H9 (cell line): ENCODE measurements at regions not wholly inside any gene's neighbourhood (a gene's known extent, or its start where the extent isn't known, plus 50 kb on each side); places are given as distances from the start of the nearest gene placed in this dataset.

Source experiments
- DNase-seq: peaks from one replicate; pipeline ENCODE4 v3.0.0-alpha.2; 2017
- H2AFZ ChIP-seq: one replicate; pipeline ENCODE4 v1.6.1; 2013; ENCODE audit warnings: mild to moderate bottlenecking, low read length, control low read depth, moderate library complexity
- H2AK5ac ChIP-seq: 2 replicates; pipeline ENCODE4 v1.6.1; 2013; ENCODE audit warnings: low read length, control low read depth, mixed read lengths; ENCODE audit not compliant: insufficient read length
- H2BK120ac ChIP-seq: one replicate; pipeline ENCODE4 v1.6.1; 2013; ENCODE audit warnings: low read depth, mild to moderate bottlenecking, low read length, control low read depth, inconsistent platforms; ENCODE audit not compliant: poor library complexity, severe bottlenecking
- H2BK12ac ChIP-seq: 2 replicates; pipeline ENCODE4 v1.6.1; 2013; ENCODE audit warnings: low read length, control low read depth, mixed read lengths, low read depth; ENCODE audit not compliant: insufficient read length
- H2BK15ac ChIP-seq: 2 replicates; pipeline ENCODE4 v1.6.1; 2013; ENCODE audit warnings: low read depth, low read length, control low read depth
- H2BK20ac ChIP-seq: one replicate; pipeline ENCODE4 v1.6.1; 2013; ENCODE audit warnings: low read depth, mild to moderate bottlenecking, low read length, control low read depth, inconsistent platforms; ENCODE audit not compliant: poor library complexity, severe bottlenecking
- H2BK5ac ChIP-seq: 2 replicates; pipeline ENCODE4 v1.6.1; 2013; ENCODE audit warnings: low read length, control low read depth, mixed read lengths; ENCODE audit not compliant: insufficient read length
- H3K14ac ChIP-seq: 2 replicates; pipeline ENCODE4 v1.6.1; 2013; ENCODE audit warnings: low read length, control low read depth; ENCODE audit not compliant: insufficient read depth
- H3K18ac ChIP-seq: 2 replicates; pipeline ENCODE4 v1.6.1; 2013; ENCODE audit warnings: low read depth, mild to moderate bottlenecking, mixed read lengths, low read length, control low read depth; ENCODE audit not compliant: insufficient read length
- H3K23ac ChIP-seq: 2 replicates; pipeline ENCODE4 v1.6.1; 2013; ENCODE audit warnings: low read length, control low read depth, mixed read lengths, low read depth; ENCODE audit not compliant: insufficient read length
- H3K23me2 ChIP-seq: 2 replicates; pipeline ENCODE4 v1.6.1; 2013; ENCODE audit warnings: low read depth, mild to moderate bottlenecking, mixed read lengths, low read length, control low read depth; ENCODE audit not compliant: insufficient read length, poor library complexity, severe bottlenecking
- H3K27ac ChIP-seq: 2 replicates; pipeline ENCODE4 v1.5.1; 2013; ENCODE audit warnings: low read length, control low read depth, mixed read lengths, low read depth; ENCODE audit not compliant: insufficient read length
- H3K27me3 ChIP-seq: 2 replicates; pipeline ENCODE4 v1.6.1; 2013; ENCODE audit warnings: low read length, control low read depth, inconsistent platforms; ENCODE audit not compliant: insufficient read depth
- H3K4ac ChIP-seq: 2 replicates; pipeline ENCODE4 v1.6.1; 2013; ENCODE audit warnings: low read depth, mild to moderate bottlenecking, control low read depth, inconsistent platforms, low read length, moderate library complexity
- H3K4me1 ChIP-seq: 2 replicates; pipeline ENCODE4 v1.6.1; 2013; ENCODE audit warnings: low read length, control low read depth, inconsistent platforms; ENCODE audit not compliant: insufficient read depth
- H3K4me2 ChIP-seq: 2 replicates; pipeline ENCODE4 v1.6.1; 2013; ENCODE audit warnings: low read length, control low read depth, mixed read lengths; ENCODE audit not compliant: insufficient read length, insufficient read depth
- H3K56ac ChIP-seq: 2 replicates; pipeline ENCODE4 v1.6.1; 2013; ENCODE audit warnings: low read depth, mild to moderate bottlenecking, mixed read lengths, low read length, control low read depth; ENCODE audit not compliant: insufficient read length
- H3K79me1 ChIP-seq: 2 replicates; pipeline ENCODE4 v1.6.1; 2013; ENCODE audit warnings: low read depth, mild to moderate bottlenecking, moderate library complexity, low read length, control low read depth, inconsistent platforms; ENCODE audit not compliant: insufficient read depth, poor library complexity, severe bottlenecking
- H3K79me2 ChIP-seq: 2 replicates; pipeline ENCODE4 v1.6.1; 2013; ENCODE audit warnings: low read length, control low read depth, inconsistent platforms; ENCODE audit not compliant: insufficient read depth
- H3K9ac ChIP-seq: 2 replicates; pipeline ENCODE4 v1.6.1; 2013; ENCODE audit warnings: low read length, control low read depth, mixed read lengths; ENCODE audit not compliant: insufficient read length; ENCODE audit errors: extremely low read depth
- H3K9me3 ChIP-seq: one replicate; pipeline ENCODE4 v1.6.1; 2013; ENCODE audit warnings: low read depth, low read length, inconsistent platforms; ENCODE audit not compliant: control insufficient read depth
- H3T11ph ChIP-seq: one replicate; pipeline ENCODE4 v1.6.1; 2013; ENCODE audit warnings: mild to moderate bottlenecking, low read length, control low read depth, inconsistent platforms
- H4K20me1 ChIP-seq: one replicate; pipeline ENCODE4 v1.6.1; 2013; ENCODE audit not compliant: control insufficient read depth, insufficient read length, insufficient read depth
- H4K5ac ChIP-seq: 2 replicates; pipeline ENCODE4 v1.6.1; 2013; ENCODE audit warnings: low read depth, mild to moderate bottlenecking, mixed read lengths, low read length, control low read depth; ENCODE audit not compliant: insufficient read length
- H4K8ac ChIP-seq: replicated peaks from 2 replicates; pipeline ENCODE4 v1.6.1; 2013; ENCODE audit warnings: low read length, control low read depth, mixed read lengths, low read depth; ENCODE audit not compliant: insufficient read length
- H4K91ac ChIP-seq: 2 replicates; pipeline ENCODE4 v1.6.1; 2013; ENCODE audit warnings: low read depth, mild to moderate bottlenecking, moderate library complexity, mixed read lengths, low read length, control low read depth; ENCODE audit not compliant: insufficient read length
- H3K27ac Mint-ChIP-seq, 3 experiments: 2 replicates in 2 of 3; 3 replicates in 1 of 3; pipeline ENCODE4 v1.8.0; 2020 to 2021; ENCODE audit warnings: mixed read lengths in 3 of 3, mild to moderate bottlenecking in 1 of 3, moderate library complexity in 1 of 3
- H3K27me3 Mint-ChIP-seq: 2 replicates; pipeline ENCODE4 v1.8.0; 2021; ENCODE audit warnings: low read depth, mild to moderate bottlenecking, moderate library complexity, mixed read lengths
- H3K36me3 Mint-ChIP-seq, 3 experiments: 2 replicates in 2 of 3; 3 replicates in 1 of 3; pipeline ENCODE4 v1.8.0; 2020 to 2021; ENCODE audit warnings: low read depth in 3 of 3, mixed read lengths in 3 of 3; ENCODE audit not compliant: insufficient read depth in 1 of 3
- H3K4me1 Mint-ChIP-seq, 2 experiments: 2 replicates each; pipeline ENCODE4 v1.8.0; 2020; ENCODE audit warnings: mixed read lengths in 2 of 2
- H3K4me3 Mint-ChIP-seq, 2 experiments: 2 replicates in 1 of 2; 3 replicates in 1 of 2; pipeline ENCODE4 v1.8.0; 2020 to 2021; ENCODE audit warnings: mild to moderate bottlenecking in 2 of 2, mixed read lengths in 2 of 2, moderate library complexity in 1 of 2
- H3K9me3 Mint-ChIP-seq, 2 experiments: 2 replicates in 1 of 2; 3 replicates in 1 of 2; pipeline ENCODE4 v1.8.0; 2020; ENCODE audit warnings: mild to moderate bottlenecking in 2 of 2, mixed read lengths in 2 of 2, moderate library complexity in 1 of 2
- CTCF ChIP-seq: fragments of 200-600 bp; sonication (generic); conservative IDR thresholded peaks from 3 replicates; pipeline ENCODE4 v1.8.0; 2021; ENCODE audit warnings: antibody characterized with exemption, mild to moderate bottlenecking
- WGBS: extraction: QIAGEN DNeasy Blood & Tissue Kit; methylation state at CpG from one replicate; pipeline ENCODE4 v1.1.7; 2013; ENCODE audit warnings: missing lambda C conversion rate, low lambda C conversion rate, mixed read lengths; ENCODE audit not compliant: insufficient read length; ENCODE audit errors: extremely low coverage; 5-methylcytosine and 5-hydroxymethylcytosine counted together

GRCh38 chr1:4033129-4033676, 133.1 kb upstream of the C1orf174 start:
- H3K56ac ChIP-seq: no peak overlapping the region
- H3K27ac Mint-ChIP-seq: peak overlapping the region; percentile 2 to 70 (median 51); a peak in 1 of 7 replicates
- H2BK5ac ChIP-seq: no peak overlapping the region
- H3K27me3 ChIP-seq: no peaks in the 10 kb centered on the region
- WGBS: no CpG with 5 or more reads among the region's 14 CpGs
- no peak overlapping the region for H2BK20ac ChIP-seq
- no peaks in the 10 kb centered on the region for H3K23me2 ChIP-seq
- H3K14ac ChIP-seq: no peak overlapping the region
- H3K27ac ChIP-seq: no peak overlapping the region
- no peak overlapping the region for H3K4ac ChIP-seq
- H3T11ph ChIP-seq: no peak overlapping the region
- H3K4me3 Mint-ChIP-seq: no peak overlapping the region
- peaks cover 5% of the 10 kb centered on the region; the same call in 1 of the 2 replicates for H3K4me1 ChIP-seq
- no peak overlapping the region for H2BK15ac ChIP-seq
- no peak overlapping the region for H2BK12ac ChIP-seq
- no peak overlapping the region for H4K5ac ChIP-seq
- H3K4me1 Mint-ChIP-seq: peaks cover 9 to 12% of the 10 kb centered on the region in 2 experiments
- H2AK5ac ChIP-seq: no peak overlapping the region
- H3K36me3 Mint-ChIP-seq: peaks cover 0 to 15% (median 5%) of the 10 kb centered on the region in 3 experiments; a peak in 5 of 7 replicates
- no peaks in the 10 kb centered on the region for H3K79me1 ChIP-seq
- no peak overlapping the region for H3K18ac ChIP-seq
- peak; percentile 39 for DNase-seq
- H3K9me3 Mint-ChIP-seq: peaks cover 9 to 14% of the 10 kb centered on the region in 2 experiments
- TF ChIP-seq CTCF: no peak
- no peak overlapping the region for H4K91ac ChIP-seq
- H3K23ac ChIP-seq: no peak overlapping the region
- H3K4me2 ChIP-seq: peak overlapping the region; percentile 4
- peaks cover 3% of the 10 kb centered on the region for H3K27me3 Mint-ChIP-seq
- no peak overlapping the region for H4K8ac ChIP-seq
- H3K9ac ChIP-seq: no peak overlapping the region
- no peak overlapping the region for H2AFZ ChIP-seq
- H3K9me3 ChIP-seq: no peaks in the 10 kb centered on the region
- no peaks in the 10 kb centered on the region for H3K79me2 ChIP-seq
- no peak overlapping the region for H2BK120ac ChIP-seq
- H4K20me1 ChIP-seq: no peaks in the 10 kb centered on the region
